ENCODE measurements at regions not wholly inside any gene's neighbourhood (a gene's known extent, or its start where the extent isn't known, plus 50 kb on each side); places are given as distances from the start of the nearest gene placed in this dataset.

DNA sequence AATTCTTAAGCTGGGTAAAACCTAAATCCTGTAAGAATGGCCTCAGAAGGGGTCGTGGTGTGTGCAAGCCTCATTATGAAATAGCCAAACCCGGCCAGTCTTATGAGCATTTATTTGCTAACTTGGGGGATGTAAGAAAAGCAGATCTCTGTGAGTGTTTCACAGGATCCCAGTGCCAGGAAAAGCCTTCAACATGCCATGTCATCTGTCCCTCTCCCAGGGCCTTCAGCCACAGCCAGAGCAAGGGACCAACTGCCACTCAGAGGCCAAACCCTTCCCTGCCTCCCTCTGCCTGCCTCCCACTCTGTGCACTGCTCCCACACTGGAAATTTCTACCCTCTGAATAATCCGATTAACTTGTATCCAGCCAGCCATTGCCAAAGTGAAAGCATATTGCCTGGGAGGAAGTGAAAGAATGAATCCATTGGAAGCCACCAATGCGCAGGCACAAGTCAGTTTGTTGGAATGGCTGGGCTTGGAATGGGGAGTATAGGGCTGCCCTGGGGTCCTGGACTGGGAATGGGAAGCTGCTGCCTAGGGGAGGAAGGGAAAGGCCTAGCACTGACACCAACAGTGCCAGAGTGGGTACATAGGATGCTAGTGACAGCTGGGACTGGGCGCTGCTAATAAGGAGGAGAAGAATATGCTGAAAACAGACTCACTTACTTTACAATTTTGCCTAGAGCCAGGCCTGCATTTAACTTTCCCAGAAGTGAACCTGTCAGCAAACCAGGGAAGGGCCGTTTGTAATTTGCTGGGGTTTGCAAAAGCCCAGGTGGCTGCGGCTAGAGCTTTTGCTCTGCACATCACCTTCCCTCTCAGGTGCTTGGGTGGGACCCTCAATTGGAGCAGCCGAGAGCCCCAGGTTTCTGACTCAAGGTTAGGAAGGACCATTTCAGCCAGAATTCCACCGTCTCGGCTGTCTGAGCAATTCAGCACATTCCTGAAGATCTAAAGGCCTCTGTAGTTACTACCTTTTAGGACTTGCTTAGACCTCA, 146.6 kb upstream of the NCK2 start:
- no peak overlapping the region for H3K4me3 ChIP-seq (ENCODE audit: low read length in 3 of 3)
- no peaks in the 10 kb centered on the region for H3K36me3 ChIP-seq (ENCODE audit: control insufficient read depth in 3 of 3, insufficient read depth in 3 of 3, low read length in 3 of 3)
- no peak overlapping the region for H3K27ac ChIP-seq (ENCODE audit: low read depth, low read length)
- H3K27me3 ChIP-seq (ENCODE audit: control insufficient read depth in 3 of 3, insufficient read depth in 3 of 3, low read length in 3 of 3): no peaks in the 10 kb centered on the region
- peaks cover 0 to 9% (median 5%) of the 10 kb centered on the region in 3 donors for H3K4me1 ChIP-seq (ENCODE audit: control insufficient read depth in 3 of 3, insufficient read depth in 3 of 3, low read length in 3 of 3)
- H3K9me3 ChIP-seq (ENCODE audit: control insufficient read depth in 3 of 3, low read length in 3 of 3): no peaks in the 10 kb centered on the region
- H3K9ac ChIP-seq (ENCODE audit: low read depth in 1 of 3, low read length in 3 of 3): no peak overlapping the region

- no peak overlapping the region for H3K9ac ChIP-seq (ENCODE audit: low read depth in 1 of 3, low read length in 3 of 3)
- no peak overlapping the region for H3K27ac ChIP-seq (ENCODE audit: low read depth, low read length)
- H3K27me3 ChIP-seq (ENCODE audit: control insufficient read depth in 3 of 3, insufficient read depth in 3 of 3, low read length in 3 of 3): no peaks in the 10 kb centered on the region
- H3K36me3 ChIP-seq (ENCODE audit: control insufficient read depth in 3 of 3, insufficient read depth in 3 of 3, low read length in 3 of 3): no peaks in the 10 kb centered on the region
- H3K4me1 ChIP-seq (ENCODE audit: control insufficient read depth in 3 of 3, insufficient read depth in 3 of 3, low read length in 3 of 3): peaks cover 0 to 9% (median 5%) of the 10 kb centered on the region in 3 donors
- H3K4me3 ChIP-seq (ENCODE audit: low read length in 3 of 3): no peak overlapping the region
- H3K9me3 ChIP-seq (ENCODE audit: control insufficient read depth in 3 of 3, low read length in 3 of 3): no peaks in the 10 kb centered on the region
Observed at GRCh38 chr2:105597011-105597805, 147.5 kb upstream of the NCK2 start.

DNA sequence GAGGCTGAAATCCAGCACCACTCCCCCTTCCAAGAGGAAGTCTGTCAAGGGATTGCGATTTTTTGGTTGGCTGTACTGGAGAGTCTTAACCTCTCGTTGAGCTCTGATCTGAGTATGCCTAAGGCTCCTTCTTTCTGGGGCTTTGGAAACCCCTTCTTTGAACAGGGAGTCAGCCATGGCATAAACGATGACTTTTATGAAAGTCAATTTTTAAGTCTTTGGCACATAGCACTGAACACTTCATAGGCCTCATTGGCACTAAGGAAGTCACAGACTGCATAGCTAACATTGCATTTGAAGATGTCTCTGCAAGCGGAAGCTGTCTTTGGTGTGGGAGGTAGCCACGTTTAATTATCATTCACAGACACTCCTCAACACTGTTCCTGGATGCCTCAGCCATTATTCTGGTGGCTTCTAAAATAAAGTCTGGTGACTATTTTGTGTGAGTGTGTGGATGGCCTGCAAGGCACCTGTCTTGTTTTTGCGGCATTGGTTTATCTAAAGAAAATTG, 148.2 kb upstream of the NCK2 start:
- Histone ChIP-seq H3K27ac (ENCODE audit: low read depth, low read length) (no peak overlapping the region), H3K9ac (ENCODE audit: low read depth in 1 of 3, low read length in 3 of 3) (no peak overlapping the region), H3K9me3 (ENCODE audit: control insufficient read depth in 3 of 3, low read length in 3 of 3) (no peaks in the 10 kb centered on the region), H3K27me3 (ENCODE audit: control insufficient read depth in 3 of 3, insufficient read depth in 3 of 3, low read length in 3 of 3) (no peaks in the 10 kb centered on the region), H3K4me1 (ENCODE audit: control insufficient read depth in 3 of 3, insufficient read depth in 3 of 3, low read length in 3 of 3) (peaks cover 0 to 9% (median 5%) of the 10 kb centered on the region in 3 donors), H3K36me3 (ENCODE audit: control insufficient read depth in 3 of 3, insufficient read depth in 3 of 3, low read length in 3 of 3) (no peaks in the 10 kb centered on the region), H3K4me3 (ENCODE audit: low read length in 3 of 3) (no peak overlapping the region)

DNA sequence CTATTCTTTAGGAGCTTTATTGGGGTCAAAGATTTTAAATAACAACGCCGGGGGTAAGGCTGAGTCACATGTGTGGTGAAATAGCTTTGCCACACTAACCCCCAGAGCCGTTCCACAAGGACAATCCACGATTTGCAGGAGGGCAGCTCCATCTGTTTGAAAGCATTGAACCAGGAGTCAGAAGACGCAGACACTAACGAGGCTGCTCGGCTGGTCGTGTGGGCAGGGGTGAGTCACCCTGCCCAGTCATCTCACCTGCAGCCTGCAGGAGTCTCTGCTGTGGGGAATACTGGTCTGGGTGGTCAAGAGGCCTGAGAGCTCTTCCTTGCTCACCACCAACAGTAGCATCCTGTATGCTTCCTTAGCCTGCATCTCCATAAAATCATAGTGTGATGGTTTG, 149.2 kb upstream of the NCK2 start:
- Histone ChIP-seq H3K9me3 (ENCODE audit: control insufficient read depth in 3 of 3, low read length in 3 of 3) (no peaks in the 10 kb centered on the region), H3K4me3 (ENCODE audit: low read length in 3 of 3) (no peak overlapping the region), H3K27me3 (ENCODE audit: control insufficient read depth in 3 of 3, insufficient read depth in 3 of 3, low read length in 3 of 3) (no peaks in the 10 kb centered on the region), H3K9ac (ENCODE audit: low read depth in 1 of 3, low read length in 3 of 3) (no peak overlapping the region), H3K4me1 (ENCODE audit: control insufficient read depth in 3 of 3, insufficient read depth in 3 of 3, low read length in 3 of 3) (peaks cover 0 to 9% (median 5%) of the 10 kb centered on the region in 3 donors), H3K27ac (ENCODE audit: low read depth, low read length) (no peak overlapping the region), H3K36me3 (ENCODE audit: control insufficient read depth in 3 of 3, insufficient read depth in 3 of 3, low read length in 3 of 3) (no peaks in the 10 kb centered on the region)

DNA sequence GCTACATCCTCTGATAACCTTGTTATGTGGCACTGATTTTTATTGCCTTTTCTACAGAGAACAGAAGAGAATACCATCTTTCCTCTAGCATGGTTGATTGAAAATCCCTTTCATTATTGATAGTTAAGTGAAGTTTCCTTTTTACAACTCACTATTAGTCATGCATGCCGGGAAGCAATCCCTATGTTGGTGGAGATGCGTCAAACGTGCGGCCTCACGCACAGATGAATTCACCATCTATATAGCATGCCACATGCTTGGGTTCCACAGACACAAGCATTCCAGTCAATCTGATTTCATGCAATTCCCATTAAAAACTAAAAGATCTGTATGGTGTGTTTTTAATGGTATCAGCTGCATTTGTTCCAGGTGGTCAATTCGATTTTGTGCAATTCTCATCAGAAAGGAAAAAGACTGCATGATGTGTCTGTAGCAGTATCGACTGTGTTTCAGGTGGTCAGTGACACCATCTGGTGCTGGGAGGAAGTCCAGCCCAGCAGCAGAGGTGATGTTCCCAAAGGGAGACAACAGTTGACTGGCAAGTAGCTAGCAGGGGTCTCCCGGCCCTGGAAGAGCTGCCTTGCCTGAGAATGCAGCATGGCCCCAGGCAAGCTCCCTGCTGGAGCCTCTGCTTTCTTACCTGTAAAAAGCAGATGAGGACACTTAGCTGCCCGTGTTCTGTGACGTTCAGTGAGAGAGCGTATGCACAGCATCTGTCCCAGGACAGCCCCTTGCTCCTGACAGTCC, 151.3 kb upstream of the NCK2 start:
- H3K4me3 ChIP-seq (ENCODE audit: low read length in 3 of 3): no peak overlapping the region
- H3K9me3 ChIP-seq (ENCODE audit: control insufficient read depth in 3 of 3, low read length in 3 of 3): peaks cover 0 to 2% (median 0%) of the 10 kb centered on the region in 3 donors
- H3K4me1 ChIP-seq (ENCODE audit: control insufficient read depth in 3 of 3, insufficient read depth in 3 of 3, low read length in 3 of 3): peaks cover 0 to 8% (median 5%) of the 10 kb centered on the region in 3 donors
- no peak overlapping the region for H3K27ac ChIP-seq (ENCODE audit: low read depth, low read length)
- H3K36me3 ChIP-seq (ENCODE audit: control insufficient read depth in 3 of 3, insufficient read depth in 3 of 3, low read length in 3 of 3): no peaks in the 10 kb centered on the region
- no peaks in the 10 kb centered on the region for H3K27me3 ChIP-seq (ENCODE audit: control insufficient read depth in 3 of 3, insufficient read depth in 3 of 3, low read length in 3 of 3)
- no peak overlapping the region for H3K9ac ChIP-seq (ENCODE audit: low read depth in 1 of 3, low read length in 3 of 3)

DNA sequence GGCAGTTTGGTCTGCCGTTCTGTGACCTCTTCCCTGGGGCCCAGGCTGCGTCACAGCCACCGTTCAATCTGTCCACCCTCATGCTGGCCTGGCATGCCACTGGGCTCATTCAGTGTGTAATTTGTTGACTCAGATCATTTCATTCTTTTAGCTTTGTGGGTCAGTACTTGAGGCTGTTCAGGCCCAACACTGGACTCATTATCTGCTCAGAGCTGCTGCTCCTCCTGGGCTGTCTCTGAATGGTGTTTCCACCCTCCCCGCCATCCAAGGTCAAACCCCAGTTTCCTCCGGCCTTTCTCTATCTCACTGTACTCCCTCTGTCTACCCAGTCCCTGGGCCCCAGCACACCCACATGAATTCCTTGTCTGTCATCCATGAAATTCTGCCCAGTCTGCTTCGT, 152.4 kb upstream of the NCK2 start:
- Histone ChIP-seq H3K27ac (ENCODE audit: low read depth, low read length) (no peak overlapping the region), H3K4me1 (ENCODE audit: control insufficient read depth in 3 of 3, insufficient read depth in 3 of 3, low read length in 3 of 3) (no peaks in the 10 kb centered on the region), H3K4me3 (ENCODE audit: low read length in 3 of 3) (no peak overlapping the region), H3K36me3 (ENCODE audit: control insufficient read depth in 3 of 3, insufficient read depth in 3 of 3, low read length in 3 of 3) (no peaks in the 10 kb centered on the region), H3K27me3 (ENCODE audit: control insufficient read depth in 3 of 3, insufficient read depth in 3 of 3, low read length in 3 of 3) (no peaks in the 10 kb centered on the region), H3K9ac (ENCODE audit: low read depth in 1 of 3, low read length in 3 of 3) (peak overlapping the region in 1 of 3 donors; percentile 25), H3K9me3 (ENCODE audit: control insufficient read depth in 3 of 3, low read length in 3 of 3) (peaks cover 0 to 2% (median 0%) of the 10 kb centered on the region in 3 donors)

DNA sequence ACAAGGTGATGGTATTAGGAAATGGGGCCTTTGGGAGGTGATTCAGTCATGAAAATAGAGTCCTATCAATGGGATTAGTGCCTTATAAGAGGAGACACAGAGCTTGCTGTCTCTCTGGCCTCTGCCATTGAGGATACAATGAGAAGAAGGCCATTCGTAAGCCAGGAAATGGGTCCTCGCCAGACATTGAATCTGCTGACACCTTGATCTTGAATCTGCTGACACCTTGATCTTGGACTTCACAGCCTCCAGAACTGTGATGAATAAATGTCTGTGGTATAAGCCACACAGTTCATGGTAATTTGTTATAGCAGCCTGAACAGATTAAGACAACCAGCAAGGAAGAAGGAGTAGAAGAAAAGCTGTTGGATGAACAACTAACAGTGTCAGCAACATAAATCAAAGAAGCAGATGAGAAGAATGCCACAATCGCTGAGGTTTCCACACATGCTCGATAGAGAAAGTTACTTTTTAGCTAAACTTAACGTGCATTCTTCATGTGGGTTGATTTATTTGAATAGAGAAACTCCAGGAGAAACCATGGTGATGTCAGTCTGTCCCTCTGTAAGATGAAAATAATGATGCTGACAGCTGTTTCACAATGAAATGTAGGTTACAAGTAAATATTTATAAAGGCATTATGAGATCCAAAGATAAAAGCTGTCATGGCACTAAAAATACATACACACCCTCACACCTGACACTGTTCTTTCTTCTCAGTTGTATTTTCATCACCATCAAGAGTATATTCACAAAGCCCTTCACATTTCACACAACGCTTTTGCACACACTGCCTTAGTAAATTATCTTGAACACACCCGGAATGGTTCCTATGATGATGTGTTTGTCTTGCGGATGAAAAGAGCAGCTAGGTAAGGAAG, 153.7 kb upstream of the NCK2 start:
- no peak overlapping the region for H3K4me3 ChIP-seq (ENCODE audit: low read length in 3 of 3)
- H3K9ac ChIP-seq (ENCODE audit: low read depth in 1 of 3, low read length in 3 of 3): no peak overlapping the region
- peaks cover 0 to 2% (median 0%) of the 10 kb centered on the region in 3 donors for H3K9me3 ChIP-seq (ENCODE audit: control insufficient read depth in 3 of 3, low read length in 3 of 3)
- H3K4me1 ChIP-seq (ENCODE audit: control insufficient read depth in 3 of 3, insufficient read depth in 3 of 3, low read length in 3 of 3): no peaks in the 10 kb centered on the region
- H3K27me3 ChIP-seq (ENCODE audit: control insufficient read depth in 3 of 3, insufficient read depth in 3 of 3, low read length in 3 of 3): no peaks in the 10 kb centered on the region
- no peak overlapping the region for H3K27ac ChIP-seq (ENCODE audit: low read depth, low read length)
- no peaks in the 10 kb centered on the region for H3K36me3 ChIP-seq (ENCODE audit: control insufficient read depth in 3 of 3, insufficient read depth in 3 of 3, low read length in 3 of 3)

DNA sequence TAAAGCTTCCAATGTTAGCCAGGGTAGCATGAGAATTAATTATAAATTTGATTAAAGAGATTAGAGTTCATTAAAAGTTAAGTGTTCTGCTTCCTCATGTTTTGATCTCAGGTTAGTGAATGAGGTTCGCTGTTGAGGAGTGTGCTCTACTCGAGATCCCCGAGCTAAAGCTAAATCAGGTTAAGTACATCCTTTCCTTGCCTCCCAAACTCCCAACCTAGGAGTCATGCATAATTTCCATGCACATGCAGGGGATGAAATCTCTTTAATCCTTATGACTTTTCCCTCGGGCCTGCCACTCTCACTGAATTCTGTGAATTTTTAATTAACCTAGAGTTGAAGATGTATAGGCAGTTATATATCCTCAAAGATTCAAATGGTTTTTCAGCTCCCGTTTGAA, 156.1 kb upstream of the NCK2 start:
- Histone ChIP-seq H3K36me3 (ENCODE audit: control insufficient read depth in 3 of 3, insufficient read depth in 3 of 3, low read length in 3 of 3) (no peaks in the 10 kb centered on the region), H3K9me3 (ENCODE audit: control insufficient read depth in 3 of 3, low read length in 3 of 3) (peaks cover 0 to 2% (median 0%) of the 10 kb centered on the region in 3 donors), H3K9ac (ENCODE audit: low read depth in 1 of 3, low read length in 3 of 3) (no peak overlapping the region), H3K27ac (ENCODE audit: low read depth, low read length) (no peak overlapping the region), H3K27me3 (ENCODE audit: control insufficient read depth in 3 of 3, insufficient read depth in 3 of 3, low read length in 3 of 3) (no peaks in the 10 kb centered on the region), H3K4me1 (ENCODE audit: control insufficient read depth in 3 of 3, insufficient read depth in 3 of 3, low read length in 3 of 3) (no peaks in the 10 kb centered on the region), H3K4me3 (ENCODE audit: low read length in 3 of 3) (no peak overlapping the region)

DNA sequence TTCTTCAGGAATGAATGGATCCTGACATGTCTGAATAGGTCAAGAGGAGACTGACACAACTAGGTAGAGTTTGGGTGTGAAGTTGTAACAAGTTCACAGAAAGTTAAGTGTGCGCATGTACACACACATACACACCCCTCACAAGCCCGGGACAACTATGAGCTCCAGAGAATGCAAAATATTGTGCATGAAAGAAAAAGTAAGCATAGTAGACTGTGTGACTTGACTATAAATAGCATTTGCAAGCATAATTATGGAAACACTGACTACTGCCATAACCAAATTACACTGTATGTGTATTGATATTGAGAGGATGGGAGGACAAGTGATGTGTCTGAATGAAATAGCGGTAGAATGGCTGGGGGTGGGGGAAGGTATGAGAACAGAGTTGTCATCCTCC, 157.1 kb upstream of the NCK2 start:
- peaks cover 0 to 2% (median 0%) of the 10 kb centered on the region in 3 donors for H3K9me3 ChIP-seq (ENCODE audit: control insufficient read depth in 3 of 3, low read length in 3 of 3)

More for the DNA sequence above, 157.1 kb upstream of the NCK2 start:
- Histone ChIP-seq H3K9ac (ENCODE audit: low read depth in 1 of 3, low read length in 3 of 3) (no peak overlapping the region), H3K27ac (ENCODE audit: low read depth, low read length) (no peak overlapping the region), H3K36me3 (ENCODE audit: control insufficient read depth in 3 of 3, insufficient read depth in 3 of 3, low read length in 3 of 3) (no peaks in the 10 kb centered on the region), H3K4me1 (ENCODE audit: control insufficient read depth in 3 of 3, insufficient read depth in 3 of 3, low read length in 3 of 3) (no peaks in the 10 kb centered on the region), H3K27me3 (ENCODE audit: control insufficient read depth in 3 of 3, insufficient read depth in 3 of 3, low read length in 3 of 3) (no peaks in the 10 kb centered on the region), H3K4me3 (ENCODE audit: low read length in 3 of 3) (no peak overlapping the region)
